Hematopoietic multipotent progenitor cell (in vitro differentiated cells): ENCODE measurements at regions not wholly inside any gene's neighbourhood (a gene's known extent, or its start where the extent isn't known, plus 50 kb on each side); places are given as distances from the start of the nearest gene placed in this dataset.

Experiments used
- DNase-seq, 3 donors: peaks; one replicate each; pipeline ENCODE4 v3.0.0-alpha.2; 2011 to 2015; ENCODE audit warnings: low read depth in 2 of 3, low spot score in 2 of 3

DNA sequence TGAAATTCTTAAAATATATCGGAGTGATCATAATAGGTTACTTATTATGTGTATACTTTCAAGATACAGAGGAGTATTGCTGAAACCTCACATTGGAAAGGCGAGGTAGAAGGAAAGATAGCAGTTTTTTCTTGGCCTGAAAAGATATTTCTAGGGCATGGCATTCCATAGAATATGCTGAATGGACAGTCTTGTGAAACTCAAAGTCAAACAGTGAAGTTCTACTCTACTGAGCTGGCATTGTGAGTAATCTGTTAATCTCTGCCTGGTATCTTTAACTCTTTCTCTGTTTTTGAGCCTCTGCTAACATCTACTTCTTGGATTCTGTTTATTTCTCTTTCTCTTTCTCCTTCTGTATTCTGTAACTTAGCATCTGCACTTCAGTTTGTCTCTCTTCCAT is 176.3 kb upstream of the ZBTB20 start:
- DNase-seq, result no peak

- DNase-seq, result no peak
These were observed 177.0 kb upstream of the ZBTB20 start for GRCh38 chr3:115324056-115324455.

- DNase-seq, result peak in 1 of 3 donors; percentile 19
These were observed 178.5 kb upstream of the ZBTB20 start for GRCh38 chr3:115325539-115325938.

GRCh38 chr3:115330430-115330829 is 183.3 kb upstream of the ZBTB20 start:
- DNase-seq, result no peak

- no peak for DNase-seq
These were observed 185.9 kb upstream of the ZBTB20 start for GRCh38 chr3:115332998-115333397.

DNA sequence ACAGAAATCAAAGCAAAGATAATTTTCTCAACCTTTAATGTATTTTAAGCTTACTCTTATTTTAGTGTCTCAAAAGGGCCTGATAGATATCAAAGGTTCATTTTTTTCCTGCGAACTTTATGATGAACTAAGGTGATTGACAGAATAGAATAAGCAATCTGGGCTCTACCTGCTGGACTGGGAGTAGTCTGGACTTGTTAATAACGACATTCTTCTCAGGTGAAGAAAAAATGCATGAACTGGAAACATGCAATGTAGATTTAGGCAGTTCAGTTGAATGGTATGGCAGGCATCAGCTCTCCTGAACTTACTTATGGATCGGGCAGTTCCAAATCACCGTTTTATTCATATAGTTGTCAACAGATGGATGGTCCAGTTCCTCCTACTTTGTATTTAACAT is 189.7 kb upstream of the ZBTB20 start:
- no peak for DNase-seq

- DNase-seq, result no peak
These were observed 193.5 kb upstream of the ZBTB20 start for GRCh38 chr3:115340586-115340985.

DNA sequence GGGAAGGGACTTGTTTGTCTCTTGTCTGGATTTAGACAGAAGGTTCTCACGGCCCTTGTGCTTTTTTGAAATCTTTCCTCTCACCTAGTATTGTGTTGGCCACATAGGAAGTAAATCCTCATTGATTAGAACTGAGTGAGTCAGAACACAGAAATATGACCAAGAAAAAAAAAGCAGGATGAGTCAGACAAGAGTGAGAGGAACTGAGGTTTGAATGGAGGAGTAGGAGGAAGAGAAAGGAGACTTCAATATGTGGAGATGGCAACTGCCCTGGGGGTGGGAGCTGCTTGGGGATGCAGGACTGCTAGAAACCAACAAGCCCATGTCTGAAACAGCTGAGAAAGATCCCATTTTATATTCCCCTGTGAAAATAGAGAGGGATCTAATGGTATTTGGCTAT is 194.1 kb upstream of the ZBTB20 start:
- DNase-seq, result no peak

DNA sequence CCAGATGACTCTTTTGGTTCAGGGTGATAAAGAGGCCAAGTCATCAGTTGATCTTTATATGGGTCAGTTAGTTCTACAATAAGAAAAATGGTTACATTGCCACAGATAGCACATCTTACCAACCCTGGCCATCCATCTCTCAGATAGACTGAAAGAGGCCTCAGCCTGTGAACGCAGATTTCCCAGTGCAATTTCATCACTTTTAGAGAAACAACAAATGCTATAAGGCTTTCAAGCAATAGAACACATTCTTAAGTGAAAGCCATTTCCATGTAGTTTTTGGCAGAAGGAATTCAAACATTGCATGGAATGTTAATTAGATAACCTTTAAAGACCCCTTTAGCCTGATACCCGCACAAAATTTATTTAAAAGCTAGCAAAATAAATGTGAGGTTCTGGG is 200.6 kb upstream of the ZBTB20 start:
- no peak for DNase-seq

DNA sequence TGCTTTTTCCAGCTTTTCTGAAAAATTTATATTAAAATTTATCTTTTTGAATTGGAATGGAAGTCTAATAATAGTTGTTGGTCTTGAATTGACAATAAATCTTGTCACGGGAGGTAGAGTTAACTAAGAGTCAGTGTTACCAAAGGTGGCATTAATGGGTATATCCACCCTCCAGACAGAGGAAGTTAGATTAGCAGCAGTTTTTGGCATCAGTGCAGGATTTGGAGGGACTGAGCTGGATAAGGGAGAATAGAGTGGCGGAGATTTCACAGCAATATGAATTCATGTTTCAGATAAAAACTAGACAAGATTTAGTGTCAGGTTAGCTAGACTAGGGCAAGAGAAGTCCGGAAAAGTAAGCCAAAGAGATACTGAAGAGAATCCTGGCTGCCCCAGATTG is 201.3 kb upstream of the ZBTB20 start:
- DNase-seq, result no peak

- no peak for DNase-seq
These were observed 202.1 kb upstream of the ZBTB20 start for GRCh38 chr3:115348951-115349745.

DNA sequence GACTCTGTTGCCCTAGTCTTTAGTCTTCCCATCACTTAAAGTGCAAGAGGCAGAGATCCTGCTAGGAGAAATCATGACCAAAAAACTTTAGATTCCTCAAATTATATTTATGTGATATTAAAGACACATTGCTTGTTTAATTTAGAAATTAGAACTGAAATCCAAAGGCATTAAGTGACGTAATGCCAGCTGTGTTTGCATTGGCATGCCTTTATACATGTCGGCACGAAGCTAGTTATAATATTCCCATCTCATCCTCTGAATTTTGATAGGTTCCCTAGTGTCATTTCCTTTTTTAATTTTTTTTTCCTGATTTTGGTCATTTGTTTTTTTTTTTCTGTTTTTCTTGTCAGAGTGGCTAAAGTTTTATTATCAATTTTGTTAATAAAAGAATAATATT is 203.5 kb upstream of the ZBTB20 start:
- DNase-seq, result no peak

DNA sequence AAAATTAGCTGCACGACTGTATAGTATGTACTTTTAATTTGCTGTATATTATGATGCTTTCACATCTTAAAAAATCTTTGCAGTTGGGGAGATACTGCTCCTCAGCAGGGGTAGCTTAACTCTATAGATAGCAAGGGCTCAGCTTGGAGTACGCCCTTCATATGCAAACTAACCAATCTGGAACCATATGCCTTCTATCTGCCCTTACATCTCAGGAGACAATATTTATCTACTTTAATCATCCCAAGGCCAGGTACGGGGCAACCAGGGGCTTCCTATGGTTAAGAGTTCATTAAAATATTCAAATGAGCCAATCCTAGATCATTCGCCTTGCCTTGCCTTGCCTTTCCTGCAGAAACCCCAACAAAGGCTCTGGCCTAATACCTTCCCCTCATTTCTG is 204.1 kb upstream of the ZBTB20 start:
- DNase-seq, result no peak

DNA sequence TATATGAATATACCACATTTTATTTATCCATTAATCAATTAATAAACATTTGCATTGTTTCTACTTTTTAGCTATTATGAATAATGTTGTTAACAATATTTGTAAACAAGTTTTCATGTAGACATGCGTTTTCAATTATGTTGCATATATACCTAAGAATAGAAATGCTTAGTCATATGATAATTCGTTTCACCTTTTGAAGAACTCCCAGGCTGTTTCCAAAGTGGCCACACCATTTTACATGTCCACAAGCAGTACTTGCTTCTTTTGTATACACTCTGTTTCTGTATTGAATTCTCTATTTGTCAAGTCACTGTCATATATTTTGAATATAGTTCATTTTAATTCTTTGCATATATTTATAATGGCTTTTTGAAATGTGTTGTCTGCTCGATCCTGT is 206.9 kb upstream of the ZBTB20 start:
- DNase-seq, result no peak

DNA sequence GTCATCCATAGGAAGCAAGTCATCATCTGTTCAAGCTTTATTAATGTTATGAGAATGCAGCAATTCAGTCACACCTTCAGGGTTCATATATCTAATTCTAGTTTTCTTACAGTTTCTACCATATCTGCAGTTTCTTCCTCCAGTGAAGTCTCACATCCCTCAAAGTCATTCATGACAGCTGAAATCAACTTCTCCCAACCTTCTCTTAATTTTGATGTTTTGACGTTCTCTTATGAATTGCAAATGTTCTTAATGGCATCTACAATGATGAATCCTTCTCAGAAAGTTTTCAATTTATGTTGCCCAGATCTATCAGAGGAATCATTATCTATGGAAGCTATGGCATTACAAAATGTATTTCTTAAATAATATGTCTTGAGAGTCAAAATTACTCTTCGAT is 210.4 kb upstream of the ZBTB20 start:
- DNase-seq, result no peak

DNA sequence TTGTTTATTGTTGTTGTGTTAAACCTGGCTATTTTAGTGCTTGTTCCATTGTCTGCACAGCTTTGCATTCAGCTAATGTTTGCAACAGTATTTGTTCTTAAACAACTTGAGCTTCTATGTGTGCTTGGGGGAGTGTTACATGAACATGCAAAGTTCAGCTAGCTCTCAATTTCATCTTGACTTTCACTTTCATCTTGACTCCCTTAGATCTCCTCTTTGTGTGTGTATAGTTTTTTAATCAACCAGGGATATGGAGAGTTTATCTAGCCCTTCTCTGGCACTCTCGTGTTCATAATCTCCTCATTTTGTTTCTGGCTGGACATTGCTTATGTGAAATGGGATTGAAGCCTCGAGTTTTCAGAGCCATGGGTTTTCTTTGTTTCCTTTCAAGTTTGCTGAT is 212.4 kb upstream of the ZBTB20 start:
- DNase-seq, result no peak

GRCh38 chr3:115361806-115362205 is 214.7 kb upstream of the ZBTB20 start:
- no peak for DNase-seq

DNA sequence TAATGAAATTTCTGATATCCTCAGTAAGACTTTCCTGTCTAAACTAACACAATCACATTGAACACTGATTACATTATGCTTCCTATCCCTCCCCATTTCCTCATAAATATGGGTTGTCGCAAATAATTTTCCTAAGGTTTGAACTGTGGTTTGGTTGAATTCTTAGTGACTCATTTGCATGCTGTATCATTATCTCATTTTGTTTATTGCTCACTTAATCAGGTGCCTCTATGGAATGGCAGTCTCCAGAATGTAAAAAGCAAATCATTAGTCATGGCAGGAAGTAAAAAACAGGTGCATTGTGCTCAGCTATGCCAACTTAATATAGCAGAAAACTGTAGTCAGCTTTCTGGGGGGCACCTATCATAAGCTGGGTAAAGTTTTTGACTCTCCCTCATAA is 216.0 kb upstream of the ZBTB20 start:
- DNase-seq, result no peak

DNA sequence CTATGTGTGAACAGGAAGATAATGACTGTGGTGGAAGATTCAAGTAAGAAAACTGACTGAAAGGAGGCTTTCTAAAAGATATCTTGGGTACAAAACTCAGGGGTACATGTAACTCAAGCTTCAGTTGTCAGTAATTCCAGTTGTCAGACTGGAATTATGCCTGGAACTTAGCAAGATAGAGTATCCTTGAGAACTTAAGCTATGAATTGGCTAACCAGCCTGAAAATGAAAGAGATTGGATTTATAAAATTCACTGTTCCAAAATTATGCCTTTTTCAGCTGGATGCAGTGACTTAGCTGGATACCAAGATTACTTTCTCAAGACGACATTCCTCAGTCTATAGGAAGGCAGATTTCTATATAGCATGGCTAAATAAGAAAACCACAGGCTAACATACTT is 221.9 kb upstream of the ZBTB20 start:
- DNase-seq, result no peak

DNA sequence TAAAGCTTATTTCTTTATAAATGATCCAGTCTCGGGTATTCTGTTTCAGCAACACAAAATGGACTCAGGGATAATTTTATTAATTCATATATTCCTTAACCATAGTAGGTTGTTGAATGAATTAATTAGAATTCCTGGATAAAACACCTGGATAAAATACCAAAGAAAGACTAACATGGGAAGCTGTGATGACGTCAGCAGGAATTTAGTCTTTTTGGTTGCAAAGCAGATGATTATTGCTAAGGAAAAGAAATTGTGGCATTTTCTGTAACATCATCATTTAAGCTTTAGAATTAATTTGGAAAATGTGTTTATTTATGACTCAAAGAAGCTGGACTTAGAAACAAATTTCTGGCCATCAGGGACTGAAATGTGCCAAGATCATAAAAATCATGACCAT is 228.3 kb upstream of the ZBTB20 start:
- DNase-seq, result no peak

DNA sequence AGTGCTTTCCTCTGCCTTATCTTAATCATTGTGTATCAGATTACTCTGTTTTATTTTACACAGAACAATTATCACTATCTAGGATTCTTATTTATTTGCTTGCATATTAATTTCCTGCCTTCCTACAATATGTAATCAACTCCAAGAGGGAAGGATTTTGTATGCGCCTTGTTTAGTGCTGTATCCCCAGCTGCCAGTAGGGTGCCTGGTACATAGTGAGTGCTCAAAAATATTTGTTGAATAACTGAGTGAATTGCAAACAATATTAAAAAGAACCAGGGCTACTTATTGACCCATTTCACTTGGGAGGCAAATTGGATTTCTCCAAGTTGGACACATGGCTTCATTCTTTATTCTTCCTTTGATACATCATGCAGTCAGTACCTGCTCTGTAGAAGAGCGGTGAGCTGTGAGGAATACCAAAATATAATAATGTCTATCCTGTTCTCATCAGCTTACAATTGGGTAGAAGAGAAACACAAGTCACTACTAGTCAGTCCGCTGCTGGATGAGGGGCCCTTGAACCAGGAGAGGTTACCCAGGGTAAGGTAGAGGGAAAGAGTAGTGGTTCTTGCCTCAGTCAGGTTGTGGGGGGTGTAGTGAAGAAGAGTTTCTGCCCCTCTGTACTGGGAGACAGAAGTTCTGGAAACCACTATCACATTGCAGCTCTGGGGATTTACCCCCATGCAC is 233.9 kb upstream of the ZBTB20 start:
- no peak for DNase-seq

GRCh38 chr3:115381573-115381912 is 234.5 kb upstream of the ZBTB20 start:
- DNase-seq, result no peak

- no peak for DNase-seq
These were observed 234.8 kb upstream of the ZBTB20 start for GRCh38 chr3:115381931-115382330.
